ENCODE measurements at regions not wholly inside any gene's neighbourhood (a gene's known extent, or its start where the extent isn't known, plus 50 kb on each side); places are given as distances from the start of the nearest gene placed in this dataset.

- peak; percentile 18 for DNase-seq (ENCODE audit: low spot score)
Observed at GRCh38 chr22:49046546-49047361, 780.9 kb downstream of the BRD1 start.

- DNase-seq (ENCODE audit: low spot score), result no peak
Observed at GRCh38 chr22:49046000-49046545, 781.6 kb downstream of the BRD1 start.

GRCh38 chr22:49045276-49045675 is 782.4 kb downstream of the BRD1 start:
- DNase-seq (ENCODE audit: low spot score), result no peak

GRCh38 chr22:49044776-49045175 is 782.9 kb downstream of the BRD1 start:
- DNase-seq (ENCODE audit: low spot score), result no peak

- no peak for DNase-seq (ENCODE audit: low spot score)
Observed at GRCh38 chr22:49044091-49044490, 783.6 kb downstream of the BRD1 start.

GRCh38 chr22:49042877-49043859 is 784.5 kb downstream of the BRD1 start:
- DNase-seq (ENCODE audit: low spot score), result no peak

GRCh38 chr22:49042066-49042465 is 785.6 kb downstream of the BRD1 start:
- DNase-seq (ENCODE audit: low spot score), result no peak

- no peak for DNase-seq (ENCODE audit: low spot score)
Observed at GRCh38 chr22:49040754-49041467, 786.8 kb downstream of the BRD1 start.

GRCh38 chr22:49040111-49040510 is 787.6 kb downstream of the BRD1 start:
- no peak for DNase-seq (ENCODE audit: low spot score)

GRCh38 chr22:49039625-49040024 is 788.0 kb downstream of the BRD1 start:
- DNase-seq (ENCODE audit: low spot score), result no peak

- DNase-seq (ENCODE audit: low spot score), result no peak
Observed at GRCh38 chr22:49037701-49038245, 789.9 kb downstream of the BRD1 start.

- no peak for DNase-seq (ENCODE audit: low spot score)
Observed at GRCh38 chr22:49036513-49036912, 791.2 kb downstream of the BRD1 start.

- no peak for DNase-seq (ENCODE audit: low spot score)
Observed at GRCh38 chr22:49035818-49036457, 791.7 kb downstream of the BRD1 start.

- DNase-seq (ENCODE audit: low spot score), result no peak
Observed at GRCh38 chr22:49034836-49035817, 792.5 kb downstream of the BRD1 start.

- no peak for DNase-seq (ENCODE audit: low spot score)
Observed at GRCh38 chr22:49033616-49034015, 794.1 kb downstream of the BRD1 start.

GRCh38 chr22:49032821-49033220 is 794.9 kb downstream of the BRD1 start:
- DNase-seq (ENCODE audit: low spot score), result no peak

- DNase-seq (ENCODE audit: low spot score), result no peak
Observed at GRCh38 chr22:49031746-49032330, 795.8 kb downstream of the BRD1 start.

- no peak for DNase-seq (ENCODE audit: low spot score)
Observed at GRCh38 chr22:49028111-49028510, 799.6 kb downstream of the BRD1 start.

- DNase-seq (ENCODE audit: low spot score), result no peak
Observed at GRCh38 chr22:49027368-49027670, 800.4 kb downstream of the BRD1 start.
